Stimulated activated CD8-positive, alpha-beta memory T cell treated with anti-CD3 and anti-CD28 coated beads, Interleukin-4, amount 100 ng/mL, for 48 hours (primary cell): ENCODE measurements at regions not wholly inside any gene's neighbourhood (a gene's known extent, or its start where the extent isn't known, plus 50 kb on each side); places are given as distances from the start of the nearest gene placed in this dataset.

Source experiments
- DNase-seq: peaks from one replicate; pipeline ENCODE4 v3.0.0-alpha.2; 2020

- no peak for DNase-seq
Observed at GRCh38 chr1:37243368-37244082, 209.2 kb upstream of the GRIK3 start.

- DNase-seq = no peak
Observed at GRCh38 chr1:37244083-37244480, 209.8 kb upstream of the GRIK3 start.

- DNase-seq = no peak
Observed at GRCh38 chr1:37244815-37245214, 210.5 kb upstream of the GRIK3 start.

GRCh38 chr1:37246631-37247030 lies 212.3 kb upstream of the GRIK3 start:
- no peak for DNase-seq

- DNase-seq = no peak
Observed at GRCh38 chr1:37250371-37250770, 216.1 kb upstream of the GRIK3 start.

- DNase-seq = peak; percentile 36
Observed at GRCh38 chr1:37255136-37255795, 219.1 kb upstream of the ZC3H12A start.

- no peak for DNase-seq
Observed at GRCh38 chr1:37255868-37256267, 218.5 kb upstream of the ZC3H12A start.

- no peak for DNase-seq
Observed at GRCh38 chr1:37257646-37258045, 216.7 kb upstream of the ZC3H12A start.

- no peak for DNase-seq
Observed at GRCh38 chr1:37258068-37258467, 216.3 kb upstream of the ZC3H12A start.

- no peak for DNase-seq
Observed at GRCh38 chr1:37259019-37259418, 215.4 kb upstream of the ZC3H12A start.

GRCh38 chr1:37261129-37261528 lies 213.3 kb upstream of the ZC3H12A start:
- no peak for DNase-seq

- no peak for DNase-seq
Observed at GRCh38 chr1:37262439-37263170, 211.8 kb upstream of the ZC3H12A start.

GRCh38 chr1:37265156-37265555 lies 209.2 kb upstream of the ZC3H12A start:
- DNase-seq = no peak

GRCh38 chr1:37265786-37266667 lies 208.4 kb upstream of the ZC3H12A start:
- DNase-seq = no peak

GRCh38 chr1:37267111-37267835 lies 207.1 kb upstream of the ZC3H12A start:
- DNase-seq = no peak

- no peak for DNase-seq
Observed at GRCh38 chr1:37270639-37271038, 203.7 kb upstream of the ZC3H12A start.

GRCh38 chr1:37272626-37273025 lies 201.8 kb upstream of the ZC3H12A start:
- DNase-seq = no peak

GRCh38 chr1:37274486-37274885 lies 199.9 kb upstream of the ZC3H12A start:
- DNase-seq = no peak

GRCh38 chr1:37274938-37275631 lies 199.3 kb upstream of the ZC3H12A start:
- DNase-seq = no peak

- no peak for DNase-seq
Observed at GRCh38 chr1:37277366-37277765, 197.0 kb upstream of the ZC3H12A start.

GRCh38 chr1:37281354-37281753 lies 193.0 kb upstream of the ZC3H12A start:
- no peak for DNase-seq

GRCh38 chr1:37282764-37283163 lies 191.6 kb upstream of the ZC3H12A start:
- no peak for DNase-seq
